HG02870 (cell line): ENCODE measurements at regions not wholly inside any gene's neighbourhood (a gene's known extent, or its start where the extent isn't known, plus 50 kb on each side); places are given as distances from the start of the nearest gene placed in this dataset.

Experiments
- ATAC-seq: cut with Tn5 transposase; IDR thresholded peaks from one replicate; pipeline ENCODE4 v1.9.1; 2021; ENCODE audit warnings: mild to moderate bottlenecking, moderate library complexity; ENCODE audit not compliant: unreplicated experiment

DNA sequence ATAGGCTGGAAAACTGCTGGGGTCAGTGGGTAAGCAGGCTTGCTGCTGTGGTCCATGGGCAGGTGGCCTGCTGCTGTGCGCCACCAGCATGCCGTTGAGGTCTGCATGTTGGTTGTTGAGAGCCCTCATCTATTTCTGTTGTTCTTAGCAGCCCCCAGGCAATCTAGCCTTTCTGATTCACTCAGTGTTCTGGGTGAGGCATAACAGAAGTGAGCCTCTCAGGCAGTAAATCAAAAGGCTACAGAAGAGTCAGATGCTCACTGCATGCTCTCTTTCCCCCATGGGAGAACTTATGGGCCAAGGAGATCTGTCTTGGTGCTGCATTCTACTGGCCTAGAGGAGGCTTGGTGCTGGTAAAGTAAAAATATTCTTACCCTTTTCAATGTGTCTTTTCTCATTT, 67.8 kb upstream of the ATP10A start:
- ATAC-seq, result no peak
